ENCODE measurements at regions not wholly inside any gene's neighbourhood (a gene's known extent, or its start where the extent isn't known, plus 50 kb on each side); places are given as distances from the start of the nearest gene placed in this dataset.

GRCh38 chr16:85991425-85991824, 92.5 kb downstream of the IRF8 start:
- WGBS: 79% methylated on average over 7 of the region's 7 CpGs
- no peak for DNase-seq (ENCODE audit: low spot score in 2 of 2)
- Histone ChIP-seq H3K9me3 (no peaks in the 10 kb centered on the region), H3K36me3 (no peaks in the 10 kb centered on the region), H3K27me3 (peaks cover 48% of the 10 kb centered on the region), H3K4me3 (no peak overlapping the region), H3K27ac (no peak overlapping the region), H3K4me1 (no peaks in the 10 kb centered on the region)
- TF ChIP-seq EP300 (IDR thresholded peaks at IDR 0.05): no peak
- TF ChIP-seq POLR2AphosphoS5 (IDR thresholded peaks at IDR 0.05): no peak
- TF ChIP-seq, protein P1, sequence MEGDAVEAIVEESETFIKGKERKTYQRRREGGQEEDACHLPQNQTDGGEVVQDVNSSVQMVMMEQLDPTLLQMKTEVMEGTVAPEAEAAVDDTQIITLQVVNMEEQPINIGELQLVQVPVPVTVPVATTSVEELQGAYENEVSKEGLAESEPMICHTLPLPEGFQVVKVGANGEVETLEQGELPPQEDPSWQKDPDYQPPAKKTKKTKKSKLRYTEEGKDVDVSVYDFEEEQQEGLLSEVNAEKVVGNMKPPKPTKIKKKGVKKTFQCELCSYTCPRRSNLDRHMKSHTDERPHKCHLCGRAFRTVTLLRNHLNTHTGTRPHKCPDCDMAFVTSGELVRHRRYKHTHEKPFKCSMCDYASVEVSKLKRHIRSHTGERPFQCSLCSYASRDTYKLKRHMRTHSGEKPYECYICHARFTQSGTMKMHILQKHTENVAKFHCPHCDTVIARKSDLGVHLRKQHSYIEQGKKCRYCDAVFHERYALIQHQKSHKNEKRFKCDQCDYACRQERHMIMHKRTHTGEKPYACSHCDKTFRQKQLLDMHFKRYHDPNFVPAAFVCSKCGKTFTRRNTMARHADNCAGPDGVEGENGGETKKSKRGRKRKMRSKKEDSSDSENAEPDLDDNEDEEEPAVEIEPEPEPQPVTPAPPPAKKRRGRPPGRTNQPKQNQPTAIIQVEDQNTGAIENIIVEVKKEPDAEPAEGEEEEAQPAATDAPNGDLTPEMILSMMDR (IDR thresholded peaks at IDR 0.05): no peak
- TF ChIP-seq POLR2A (IDR thresholded peaks at IDR 0.05): no peak

DNA sequence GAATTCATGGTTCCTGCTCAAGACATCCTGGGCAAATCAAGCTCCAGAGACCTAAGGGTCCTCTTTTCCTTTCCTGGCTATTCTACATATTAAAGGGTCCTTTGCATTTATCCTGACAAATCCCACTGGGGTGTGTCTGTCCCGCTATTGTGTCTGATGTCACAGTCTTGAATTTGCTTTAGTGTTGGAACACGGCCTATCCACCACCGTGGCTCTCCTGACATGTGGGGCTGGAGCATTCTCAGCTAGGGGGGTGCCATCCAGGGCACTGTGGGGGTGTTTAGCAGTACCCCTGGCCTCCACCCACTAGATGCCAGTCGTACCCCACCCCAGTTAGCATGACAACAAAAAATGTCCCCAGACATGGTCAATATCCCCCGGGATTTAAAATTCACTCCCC, 92.9 kb downstream of the IRF8 start:
- no peaks in the 10 kb centered on the region for H3K9me3 ChIP-seq
- 91% methylated on average over 5 of the region's 5 CpGs for WGBS
- TF ChIP-seq POLR2A (IDR thresholded peaks at IDR 0.05) (no peak), POLR2AphosphoS5 (IDR thresholded peaks at IDR 0.05) (no peak), EP300 (IDR thresholded peaks at IDR 0.05) (no peak)
- TF ChIP-seq, protein P1 (IDR thresholded peaks at IDR 0.05): no peak
- peak in 1 of 2 donors; percentile 34 for DNase-seq (ENCODE audit: low spot score in 2 of 2)
- no peak overlapping the region for H3K4me3 ChIP-seq
- H3K36me3 ChIP-seq: no peaks in the 10 kb centered on the region
- no peaks in the 10 kb centered on the region for H3K4me1 ChIP-seq
- no peak overlapping the region for H3K27ac ChIP-seq
- H3K27me3 ChIP-seq: peaks cover 48% of the 10 kb centered on the region

GRCh38 chr16:85992359-85992758, 93.4 kb downstream of the IRF8 start:
- H3K27me3 ChIP-seq: peaks cover 47% of the 10 kb centered on the region
- TF ChIP-seq POLR2A (IDR thresholded peaks at IDR 0.05) (no peak), EP300 (IDR thresholded peaks at IDR 0.05) (no peak), POLR2AphosphoS5 (IDR thresholded peaks at IDR 0.05) (no peak)
- TF ChIP-seq, protein P1 (IDR thresholded peaks at IDR 0.05): no peak
- H3K4me1 ChIP-seq: no peaks in the 10 kb centered on the region
- peak in 1 of 2 donors; percentile 4 for DNase-seq (ENCODE audit: low spot score in 2 of 2)
- H3K4me3 ChIP-seq: no peak overlapping the region
- H3K27ac ChIP-seq: no peak overlapping the region
- H3K9me3 ChIP-seq: no peaks in the 10 kb centered on the region
- no peaks in the 10 kb centered on the region for H3K36me3 ChIP-seq
- 80% methylated on average over 10 of the region's 10 CpGs for WGBS

- no peak overlapping the region for H3K27ac ChIP-seq
- DNase-seq (ENCODE audit: low spot score in 2 of 2): no peak
- no peaks in the 10 kb centered on the region for H3K4me1 ChIP-seq
- 65% methylated on average over 2 of the region's 2 CpGs for WGBS
- TF ChIP-seq POLR2AphosphoS5 (IDR thresholded peaks at IDR 0.05): no peak
- no peak for TF ChIP-seq POLR2A (IDR thresholded peaks at IDR 0.05)
- TF ChIP-seq, protein P1 (IDR thresholded peaks at IDR 0.05): no peak
- TF ChIP-seq EP300 (IDR thresholded peaks at IDR 0.05): no peak
- peaks cover 46% of the 10 kb centered on the region for H3K27me3 ChIP-seq
- H3K36me3 ChIP-seq: no peaks in the 10 kb centered on the region
- H3K9me3 ChIP-seq: no peaks in the 10 kb centered on the region
- no peak overlapping the region for H3K4me3 ChIP-seq
Measured at GRCh38 chr16:85992779-85993178, 93.8 kb downstream of the IRF8 start.

DNA sequence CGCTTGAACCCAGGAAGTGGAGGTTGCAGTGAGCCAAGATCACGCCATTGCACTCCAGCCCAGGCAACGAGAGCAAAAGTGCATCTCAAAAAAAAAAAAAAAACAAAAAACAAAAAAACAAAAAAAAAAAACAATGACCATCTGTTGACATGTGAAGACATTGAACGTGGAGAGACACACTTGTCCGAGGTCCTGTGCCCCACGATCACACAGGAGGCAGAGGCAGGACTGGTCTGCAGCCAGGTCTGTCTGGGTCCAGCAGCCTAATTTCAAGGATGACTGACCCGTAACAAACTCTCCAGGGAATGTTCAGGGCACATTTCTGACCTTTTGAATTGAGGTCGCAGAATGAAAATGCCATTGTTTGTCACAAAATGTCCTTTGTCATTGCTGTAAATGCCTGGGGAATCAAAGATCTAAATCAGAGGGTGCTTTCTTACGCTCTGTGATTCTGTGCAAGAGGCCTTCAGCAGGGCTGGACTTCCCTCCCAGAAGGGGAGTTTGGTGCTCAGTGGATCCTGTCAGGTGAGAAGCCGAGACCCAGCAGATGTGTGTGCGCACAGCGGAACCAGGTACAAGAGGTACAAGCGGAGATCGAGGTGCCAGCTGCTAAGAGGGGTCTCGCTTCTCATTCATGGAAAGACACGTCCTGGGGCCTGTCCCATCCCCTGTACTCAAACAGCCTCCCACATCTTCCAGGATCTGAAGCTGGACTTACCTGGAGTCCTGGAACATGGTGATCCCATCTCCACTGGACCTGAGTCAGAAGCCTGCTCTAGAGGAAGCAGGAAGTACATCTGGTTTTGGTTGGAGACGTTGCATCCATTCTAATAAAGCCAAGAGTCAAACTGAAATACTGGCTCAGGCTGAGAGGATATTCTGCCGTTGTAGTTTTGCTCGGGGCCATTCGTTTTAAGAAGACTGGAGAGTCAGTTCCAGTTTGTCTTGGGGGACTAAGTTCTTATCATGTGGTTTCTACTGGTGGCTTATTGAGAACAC, 95.8 kb downstream of the IRF8 start:
- WGBS: 83% methylated on average over 20 of the region's 20 CpGs
- no peaks in the 10 kb centered on the region for H3K36me3 ChIP-seq
- H3K9me3 ChIP-seq: no peaks in the 10 kb centered on the region
- H3K27ac ChIP-seq: no peak overlapping the region
- peak in 1 of 2 donors; percentile 31 for DNase-seq (ENCODE audit: low spot score in 2 of 2)
- TF ChIP-seq, protein P1 (IDR thresholded peaks at IDR 0.05): no peak
- TF ChIP-seq POLR2A (IDR thresholded peaks at IDR 0.05) (no peak), EP300 (IDR thresholded peaks at IDR 0.05) (no peak), POLR2AphosphoS5 (IDR thresholded peaks at IDR 0.05) (no peak)
- H3K4me3 ChIP-seq: peak overlapping the region; percentile 16
- H3K27me3 ChIP-seq: peaks cover 31% of the 10 kb centered on the region
- H3K4me1 ChIP-seq: no peaks in the 10 kb centered on the region
